ENCODE measurements at regions not wholly inside any gene's neighbourhood (a gene's known extent, or its start where the extent isn't known, plus 50 kb on each side); places are given as distances from the start of the nearest gene placed in this dataset.

- no peak for TF ChIP-seq CTCF (IDR thresholded peaks at IDR 0.05 in 2 of 3, conservative IDR thresholded peaks at IDR 0.05 in 1 of 3; ENCODE audit: borderline replicate concordance in 1 of 3, insufficient read depth in 1 of 3, low read depth in 2 of 3, low read length in 2 of 3)
- TF ChIP-seq EZH2 (IDR thresholded peaks at IDR 0.05) = no peak
Observed at GRCh38 chr3:102329561-102329960, 105.3 kb upstream of the ZPLD1 start.

Measured in HCT116 (cell line).